22Rv1 (cell line): ENCODE measurements at regions not wholly inside any gene's neighbourhood (a gene's known extent, or its start where the extent isn't known, plus 50 kb on each side); places are given as distances from the start of the nearest gene placed in this dataset.

Experiments used
- H3K27ac ChIP-seq: fragments of 450-650 bp; 2 replicates; pipeline ENCODE4 v1.5.1; 2017
- CTCF ChIP-seq: fragments of 450-650 bp; IDR thresholded peaks from 2 replicates; pipeline ENCODE4 v1.5.1; 2017; ENCODE audit warnings: mild to moderate bottlenecking
- ZFX ChIP-seq: fragments of 450-650 bp; IDR thresholded peaks from 2 replicates; pipeline ENCODE4 v1.6.1; 2017; ENCODE audit warnings: antibody characterized with exemption, borderline replicate concordance

- no peak overlapping the region for H3K27ac ChIP-seq
- TF ChIP-seq ZFX (no peak), CTCF (no peak)
Observed at GRCh38 chr2:234814374-234814773, 137.4 kb upstream of the SH3BP4 start.

- H3K27ac ChIP-seq, result no peak overlapping the region
- TF ChIP-seq CTCF, result no peak
- TF ChIP-seq ZFX, result no peak
Observed at GRCh38 chr2:234812851-234813250, 139.0 kb upstream of the SH3BP4 start.

- TF ChIP-seq ZFX, result no peak
- no peak for TF ChIP-seq CTCF
- H3K27ac ChIP-seq, result no peak overlapping the region
Observed at GRCh38 chr2:234808907-234809306, 142.9 kb upstream of the SH3BP4 start.

GRCh38 chr2:234806818-234807217 lies 145.0 kb upstream of the SH3BP4 start:
- H3K27ac ChIP-seq, result no peak overlapping the region
- TF ChIP-seq ZFX, result no peak
- TF ChIP-seq CTCF, result no peak

- H3K27ac ChIP-seq, result no peak overlapping the region
- TF ChIP-seq ZFX (no peak), CTCF (no peak)
Observed at GRCh38 chr2:234805836-234806235, 146.0 kb upstream of the SH3BP4 start.

GRCh38 chr2:234804704-234805103 lies 147.1 kb upstream of the SH3BP4 start:
- no peak overlapping the region for H3K27ac ChIP-seq
- TF ChIP-seq CTCF (no peak), ZFX (no peak)

- no peak overlapping the region for H3K27ac ChIP-seq
- TF ChIP-seq ZFX (no peak), CTCF (no peak)
Observed at GRCh38 chr2:234802845-234803171, 149.0 kb upstream of the SH3BP4 start.
